Activated CD8-positive, alpha-beta T cell treated with anti-CD3 and anti-CD28 coated beads, Interleukin-2, amount 10 ng/mL, durations not matched to agents 7 days and 5 days (primary cell): ENCODE measurements at regions not wholly inside any gene's neighbourhood (a gene's known extent, or its start where the extent isn't known, plus 50 kb on each side); places are given as distances from the start of the nearest gene placed in this dataset.
"Not testable (repeated sequence)": the region's sequence is repeated elsewhere in the genome, so short reads cannot be mapped to it uniquely, and the experiment has no call there.

Source experiments
- ATAC-seq: fragments of 150-1000 bp; cut with Tn5 transposase; one replicate; pipeline ENCODE4 v1.10.0; 2021; ENCODE audit warnings: moderate library complexity
- CTCF ChIA-PET: fragments of 350-600 bp; sonication (Branson Sonifier 250); formaldehyde crosslinking; loops from one replicate; lab custom pipeline; 2021; ENCODE audit warnings: antibody characterized with exemption; lab: Charles Lee
- POLR2A ChIA-PET: fragments of 350-600 bp; sonication (Branson Sonifier 250); formaldehyde crosslinking; loops from one replicate; lab custom pipeline; 2021; ENCODE audit warnings: antibody characterized with exemption; lab: Charles Lee
- DNase-seq: peaks from one replicate; pipeline ENCODE4 v3.0.0-alpha.2; 2020
- H3K27ac Mint-ChIP-seq: one replicate; pipeline ENCODE4 v1.8.0; 2021; ENCODE audit warnings: mild to moderate bottlenecking, mixed read lengths
- H3K27me3 Mint-ChIP-seq: one replicate; pipeline ENCODE4 v1.8.0; 2021; ENCODE audit warnings: low read depth, mixed read lengths
- H3K36me3 Mint-ChIP-seq: one replicate; pipeline ENCODE4 v1.8.0; 2021; ENCODE audit warnings: low read depth, mixed read lengths
- H3K4me1 Mint-ChIP-seq: one replicate; pipeline ENCODE4 v1.8.0; 2021; ENCODE audit warnings: low read depth, mixed read lengths
- H3K4me3 Mint-ChIP-seq: one replicate; pipeline ENCODE4 v1.8.0; 2021; ENCODE audit warnings: mild to moderate bottlenecking, mixed read lengths
- H3K9me3 Mint-ChIP-seq: one replicate; pipeline ENCODE4 v1.8.0; 2022; ENCODE audit warnings: mixed read lengths; ENCODE audit not compliant: insufficient read depth

- no peak for DNase-seq
- Mint-ChIP-seq H3K4me1 (no peaks in the 10 kb centered on the region), H3K4me3 (no peak overlapping the region), H3K27me3 (no peaks in the 10 kb centered on the region), H3K27ac (no peak overlapping the region), H3K36me3 (no peaks in the 10 kb centered on the region), H3K9me3 (no peaks in the 10 kb centered on the region)
- POLR2A ChIA-PET: no interaction called here
- ATAC-seq: no peak
- CTCF ChIA-PET: no interaction called here
Observed at GRCh38 chr4:158050942-158051341, 121.9 kb downstream of the GASK1B start.

- Mint-ChIP-seq H3K4me1 (no peaks in the 10 kb centered on the region), H3K36me3 (no peaks in the 10 kb centered on the region)
- CTCF ChIA-PET: no interaction called here
Observed at GRCh38 chr4:158046345-158046744, 126.5 kb downstream of the GASK1B start.

GRCh38 chr4:158043971-158044618, 128.7 kb downstream of the GASK1B start:
- no peaks in the 10 kb centered on the region for H3K27me3 Mint-ChIP-seq
- H3K9me3 Mint-ChIP-seq: no peaks in the 10 kb centered on the region
- H3K4me1 Mint-ChIP-seq: no peaks in the 10 kb centered on the region
- CTCF ChIA-PET: no interaction called here
- H3K27ac Mint-ChIP-seq: no peak overlapping the region
- H3K36me3 Mint-ChIP-seq: no peaks in the 10 kb centered on the region
- ATAC-seq: no peak
- POLR2A ChIA-PET: no interaction called here
- no peak overlapping the region for H3K4me3 Mint-ChIP-seq
- no peak for DNase-seq

More at GRCh38 chr4:158046345-158046744, 126.5 kb downstream of the GASK1B start:
- ATAC-seq (no peak), DNase-seq (no peak)
- Mint-ChIP-seq H3K4me3 (no peak overlapping the region), H3K9me3 (no peaks in the 10 kb centered on the region), H3K27me3 (no peaks in the 10 kb centered on the region), H3K27ac (no peak overlapping the region)
- POLR2A ChIA-PET: no interaction called here

DNA sequence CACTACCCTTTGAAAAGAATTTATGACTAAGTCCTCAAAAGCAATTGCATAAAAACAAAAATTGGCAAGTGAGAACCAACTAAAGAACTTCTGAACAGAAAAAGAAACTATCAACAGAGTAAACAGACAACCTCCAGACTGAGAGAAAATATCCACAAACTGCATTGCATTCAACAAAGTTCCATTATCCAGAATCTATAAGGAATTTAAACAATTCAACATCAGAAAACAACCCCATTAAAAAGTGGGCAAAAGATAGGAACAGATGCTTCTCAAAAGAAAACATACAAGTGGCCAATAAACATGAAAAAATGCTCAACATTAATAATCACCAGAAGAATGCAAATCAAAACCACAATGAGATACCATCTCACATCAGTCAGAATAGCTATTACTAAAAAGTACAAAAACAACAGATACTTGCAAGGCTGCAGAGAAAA, 130.2 kb downstream of the GASK1B start:
- CTCF ChIA-PET: no interaction called here
- no peaks in the 10 kb centered on the region for H3K4me1 Mint-ChIP-seq
- no peaks in the 10 kb centered on the region for H3K27me3 Mint-ChIP-seq
- H3K4me3 Mint-ChIP-seq: no peak overlapping the region
- peaks cover 9% of the 10 kb centered on the region for H3K9me3 Mint-ChIP-seq
- ATAC-seq (no peak), DNase-seq (no peak)
- H3K27ac Mint-ChIP-seq: no peak overlapping the region
- POLR2A ChIA-PET: no interaction called here
- no peaks in the 10 kb centered on the region for H3K36me3 Mint-ChIP-seq

DNA sequence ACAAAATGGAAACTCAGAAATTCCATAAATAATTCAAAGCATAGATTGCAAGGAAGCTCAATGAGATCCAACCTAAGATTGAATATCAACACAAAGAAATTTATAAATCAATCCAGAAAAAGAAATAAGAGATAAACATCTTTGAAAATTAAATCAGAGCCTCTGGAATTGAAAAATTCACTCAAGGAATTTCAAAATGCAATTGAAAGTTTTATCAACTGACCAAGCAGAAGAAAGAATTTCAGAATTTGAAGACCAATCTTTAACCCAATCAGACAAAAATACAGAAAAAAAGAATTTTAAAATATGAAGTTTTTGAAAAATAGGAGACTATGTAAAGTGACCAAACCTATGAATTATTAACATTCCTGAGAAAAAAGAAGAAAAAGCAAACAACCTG, 134.1 kb downstream of the GASK1B start:
- Mint-ChIP-seq H3K27me3 (no peaks in the 10 kb centered on the region), H3K4me3 (no peak overlapping the region), H3K36me3 (no peaks in the 10 kb centered on the region), H3K4me1 (no peaks in the 10 kb centered on the region), H3K9me3 (peaks cover 9% of the 10 kb centered on the region), H3K27ac (no peak overlapping the region)
- CTCF ChIA-PET: no interaction called here
- POLR2A ChIA-PET: no interaction called here
- DNase-seq: no peak
- no peak for ATAC-seq

DNA sequence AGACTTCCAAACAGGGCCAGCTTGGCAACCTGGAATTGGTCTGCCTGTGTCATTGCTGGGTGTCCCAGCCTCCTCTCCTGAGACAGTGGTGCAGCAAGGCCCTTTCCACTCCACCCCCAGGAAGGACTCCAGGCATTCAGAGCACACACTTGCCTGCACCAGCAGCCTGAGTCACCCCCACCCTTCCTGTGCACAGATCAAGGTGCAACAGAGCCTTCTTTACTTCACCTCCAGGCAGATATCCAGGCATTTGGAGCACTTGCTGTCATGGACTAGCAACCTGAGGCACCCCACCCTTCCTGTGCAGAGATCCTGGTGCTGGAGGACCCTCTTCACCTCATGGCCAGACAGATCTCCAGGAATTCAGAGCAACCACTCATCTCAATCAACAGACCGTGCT, 135.8 kb downstream of the GASK1B start:
- Mint-ChIP-seq H3K27ac (no peak overlapping the region), H3K4me3 (no peak overlapping the region), H3K9me3 (peaks cover 9% of the 10 kb centered on the region), H3K36me3 (no peaks in the 10 kb centered on the region), H3K27me3 (no peaks in the 10 kb centered on the region), H3K4me1 (no peaks in the 10 kb centered on the region)
- CTCF ChIA-PET: no interaction called here
- POLR2A ChIA-PET: no interaction called here
- DNase-seq: no peak
- ATAC-seq: no peak

DNA sequence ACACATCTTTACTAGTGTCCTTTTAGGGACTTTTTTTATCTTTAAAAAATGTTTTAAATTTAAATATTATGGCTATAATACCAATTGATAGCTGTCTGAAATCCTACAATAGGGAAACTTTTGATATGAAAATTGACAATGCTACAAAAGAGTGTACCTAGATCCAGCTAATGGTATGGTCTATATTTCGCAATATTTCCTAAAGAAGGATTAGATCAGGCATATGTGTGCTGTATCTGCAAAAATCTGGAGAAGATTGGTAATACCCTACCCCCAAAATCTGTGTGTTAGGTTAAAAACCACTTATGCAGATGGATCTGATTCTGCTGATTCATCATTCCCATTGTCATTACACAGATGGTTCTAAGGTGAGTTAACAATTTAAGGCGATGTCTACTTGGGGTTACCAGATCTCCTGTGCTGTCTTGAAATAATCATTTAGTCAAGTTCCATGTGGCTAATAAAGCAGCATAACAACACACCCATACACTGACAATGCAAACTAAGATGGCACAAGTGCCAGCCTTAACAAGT, 137.1 kb downstream of the GASK1B start:
- ChIA-PET CTCF (no interaction called here), POLR2A (no interaction called here)
- DNase-seq: no peak
- Mint-ChIP-seq H3K27me3 (no peaks in the 10 kb centered on the region), H3K4me1 (no peaks in the 10 kb centered on the region), H3K36me3 (no peaks in the 10 kb centered on the region), H3K4me3 (no peak overlapping the region), H3K27ac (no peak overlapping the region), H3K9me3 (peaks cover 9% of the 10 kb centered on the region)
- no peak for ATAC-seq

DNA sequence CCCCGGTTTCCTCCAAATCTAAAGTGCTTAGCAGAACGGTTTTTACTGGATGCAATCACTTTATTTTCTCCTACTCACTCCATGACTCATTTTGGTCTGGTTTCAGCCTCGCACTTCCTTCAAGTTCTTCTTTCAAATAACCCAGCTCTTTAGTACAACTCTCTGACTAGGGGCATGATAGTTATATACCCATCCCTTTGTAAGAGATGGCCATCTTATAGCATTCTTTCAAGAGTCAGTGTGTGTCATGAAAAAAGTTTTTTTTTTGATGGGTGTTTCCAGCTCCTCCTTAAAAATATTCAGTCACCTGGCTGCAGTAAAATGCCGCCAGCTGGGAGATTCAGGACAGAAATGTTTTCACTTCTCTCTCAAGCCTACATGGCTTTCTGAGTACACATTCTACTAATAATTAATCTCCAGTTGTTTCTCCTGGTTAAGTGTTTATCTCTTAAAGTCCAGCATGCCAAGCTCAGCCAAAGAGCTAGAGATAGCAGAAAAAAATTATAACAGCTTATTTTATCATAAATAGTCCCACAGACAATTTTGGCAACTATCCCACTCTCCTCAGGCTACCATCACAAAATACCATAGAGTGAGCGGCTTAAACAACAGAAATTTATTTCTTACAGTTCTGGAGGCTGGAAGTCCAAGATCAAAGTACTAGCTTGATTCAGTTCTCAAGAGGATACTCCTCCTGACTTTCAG, 139.3 kb downstream of the GASK1B start:
- no peak overlapping the region for H3K27ac Mint-ChIP-seq
- no peak for DNase-seq
- no peaks in the 10 kb centered on the region for H3K27me3 Mint-ChIP-seq
- POLR2A ChIA-PET: no interaction called here
- CTCF ChIA-PET: no interaction called here
- H3K4me3 Mint-ChIP-seq: no peak overlapping the region
- H3K4me1 Mint-ChIP-seq: no peaks in the 10 kb centered on the region
- H3K36me3 Mint-ChIP-seq: no peaks in the 10 kb centered on the region
- peaks cover 4% of the 10 kb centered on the region for H3K9me3 Mint-ChIP-seq
- ATAC-seq: no peak

- POLR2A ChIA-PET: no interaction called here
- ATAC-seq: no peak
- DNase-seq: no peak
- H3K4me3 Mint-ChIP-seq: no peak overlapping the region
- no peak overlapping the region for H3K27ac Mint-ChIP-seq
- no peaks in the 10 kb centered on the region for H3K27me3 Mint-ChIP-seq
- no peaks in the 10 kb centered on the region for H3K9me3 Mint-ChIP-seq
- CTCF ChIA-PET: no interaction called here
- H3K36me3 Mint-ChIP-seq: no peaks in the 10 kb centered on the region
- no peaks in the 10 kb centered on the region for H3K4me1 Mint-ChIP-seq
Observed at GRCh38 chr4:158032733-158033415, 140.0 kb downstream of the GASK1B start.

GRCh38 chr4:158028381-158028780, 144.4 kb downstream of the GASK1B start:
- H3K4me3 Mint-ChIP-seq, CTCF ChIA-PET, H3K4me1 Mint-ChIP-seq, H3K36me3 Mint-ChIP-seq, H3K9me3 Mint-ChIP-seq, DNase-seq, ATAC-seq, H3K27me3 Mint-ChIP-seq, POLR2A ChIA-PET, H3K27ac Mint-ChIP-seq: not testable (repeated sequence)

DNA sequence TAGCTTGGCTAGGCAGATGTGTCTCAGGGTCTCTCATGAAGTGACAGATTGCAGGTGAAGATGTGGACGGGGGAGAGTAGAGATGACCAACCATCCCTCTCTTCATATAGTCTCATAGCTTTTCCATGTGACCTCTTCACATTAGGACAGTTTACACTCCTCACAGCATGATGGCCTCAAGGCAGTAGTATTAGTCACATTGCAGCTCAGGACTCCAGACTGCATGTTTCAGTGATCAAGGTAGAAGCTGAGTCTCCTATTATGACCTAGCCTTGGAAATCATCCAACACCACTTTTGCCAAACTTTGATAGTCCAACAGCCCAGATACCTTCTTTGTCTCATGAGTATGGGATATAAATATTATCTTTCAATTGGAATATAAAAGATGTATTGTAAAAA, 147.7 kb downstream of the GASK1B start:
- CTCF ChIA-PET: no interaction called here
- DNase-seq (no peak), ATAC-seq (no peak)
- Mint-ChIP-seq H3K4me3 (no peak overlapping the region), H3K27ac (no peak overlapping the region), H3K36me3 (no peaks in the 10 kb centered on the region), H3K27me3 (no peaks in the 10 kb centered on the region), H3K9me3 (no peaks in the 10 kb centered on the region), H3K4me1 (no peaks in the 10 kb centered on the region)
- POLR2A ChIA-PET: no interaction called here

DNA sequence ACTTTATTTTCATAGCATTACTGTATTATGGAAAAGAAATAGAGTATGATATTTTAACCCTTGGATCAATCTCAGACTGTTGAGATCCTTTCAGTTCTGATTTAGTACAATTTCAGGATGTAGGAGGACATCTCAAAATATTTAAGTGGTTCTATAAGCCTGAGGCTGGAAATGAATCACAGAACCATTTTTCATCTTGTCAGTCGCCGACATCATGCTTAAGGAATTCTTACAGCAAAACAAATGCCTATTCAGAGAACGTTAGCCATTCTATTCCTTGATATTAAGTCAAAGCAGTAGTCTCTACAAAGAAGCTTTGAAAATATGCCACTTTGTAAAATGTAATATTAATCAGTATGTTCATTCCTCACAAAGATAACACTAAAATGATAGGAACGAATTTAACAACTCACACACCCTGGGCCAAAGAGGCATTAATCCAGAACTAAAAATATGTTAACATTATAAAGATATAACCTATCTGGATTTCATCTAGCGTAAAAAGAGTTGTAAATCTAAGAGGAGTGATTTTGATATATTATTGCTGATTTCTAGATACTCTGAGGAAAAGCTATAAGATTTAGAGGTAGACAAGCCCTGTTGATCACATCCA, 152.0 kb downstream of the GASK1B start:
- no peaks in the 10 kb centered on the region for H3K27me3 Mint-ChIP-seq
- H3K27ac Mint-ChIP-seq: no peak overlapping the region
- H3K4me3 Mint-ChIP-seq: no peak overlapping the region
- DNase-seq: no peak
- no peaks in the 10 kb centered on the region for H3K36me3 Mint-ChIP-seq
- ChIA-PET CTCF (no interaction called here), POLR2A (no interaction called here)
- H3K9me3 Mint-ChIP-seq: no peaks in the 10 kb centered on the region
- H3K4me1 Mint-ChIP-seq: no peaks in the 10 kb centered on the region
- ATAC-seq: no peak
